GM12878 (cell line): ENCODE measurements at regions not wholly inside any gene's neighbourhood (a gene's known extent, or its start where the extent isn't known, plus 50 kb on each side); places are given as distances from the start of the nearest gene placed in this dataset.

ENCODE experiments used
- ATAC-seq: fragments of 200-7000 bp; cut with Tn5 transposase; 3 replicates; pipeline ENCODE4 v1.9.1; 2020; ENCODE audit warnings: mild to moderate bottlenecking, moderate library complexity
- BruUV-seq: library from RNA; stranded (reverse); fragments of 400-500 nt; replicated peaks from 2 replicates; lab custom pipeline; 2021; lab: Mats Ljungman, UMichigan
- CTCF ChIA-PET: fragments of 300-600 bp; sonication (Branson Sonifier 250); formaldehyde crosslinking; extraction: SDS; loops from one replicate; lab custom pipeline; 2021; ENCODE audit warnings: inconsistent platforms; lab: Yijun Ruan, JAX
- POLR2A ChIA-PET: fragments of 350-600 bp; formaldehyde crosslinking; extraction: SDS; loops from one replicate; lab custom pipeline; 2021; ENCODE audit warnings: inconsistent platforms; lab: Charles Lee
- RAD21 ChIA-PET: fragments of 300-600 bp; sonication (Branson Sonifier 250); formaldehyde crosslinking; loops from one replicate; lab custom pipeline; 2023; ENCODE audit warnings: antibody characterized with exemption; ENCODE audit not compliant: unreplicated experiment; lab: Charles Lee
- SMC1A ChIA-PET: fragments of 300-600 bp; sonication (Branson Sonifier 250); formaldehyde crosslinking; loops from one replicate; lab custom pipeline; 2023; ENCODE audit not compliant: unreplicated experiment, uncharacterized antibody; lab: Charles Lee
- DNase-seq: peaks from one replicate; pipeline ENCODE4 v3.0.0-alpha.2; 2011; ENCODE audit warnings: low read depth, low spot score
- FAIRE-seq: peaks from 3 replicates; lab custom pipeline; 2011; peaks lifted over from hg19 to GRCh38; lab: Jason Lieb, UNC
- H2AFZ ChIP-seq: 2 replicates; pipeline ENCODE4 v1.6.0; 2011; ENCODE audit warnings: low read depth, low read length, control low read depth; ENCODE audit not compliant: control insufficient read depth
- H3K27ac ChIP-seq: 2 replicates; pipeline ENCODE4 v1.5.1; 2011; ENCODE audit warnings: control low read depth; ENCODE audit not compliant: control insufficient read depth, insufficient read depth
- H3K27me3 ChIP-seq, 2 experiments: replicated peaks in 1 of 2; 2 replicates each; pipeline versions ENCODE4 v1.6.0 to v1.6.1; 2011; ENCODE audit warnings: low read length in 1 of 2; ENCODE audit not compliant: control insufficient read depth in 2 of 2, insufficient read depth in 2 of 2
- H3K36me3 ChIP-seq, 2 experiments: 2 replicates each; pipeline ENCODE4 v1.5.1; 2011; ENCODE audit warnings: low read length in 1 of 2; ENCODE audit not compliant: control insufficient read depth in 2 of 2, insufficient read depth in 2 of 2
- H3K4me1 ChIP-seq: 2 replicates; pipeline ENCODE4 v1.6.1; 2011; ENCODE audit warnings: mild to moderate bottlenecking, low read length, moderate library complexity, mixed read lengths; ENCODE audit not compliant: control insufficient read depth, insufficient read depth
- H3K4me2 ChIP-seq: 2 replicates; pipeline ENCODE4 v1.6.0; 2011; ENCODE audit warnings: control low read depth; ENCODE audit not compliant: control insufficient read depth, insufficient read depth
- H3K4me3 ChIP-seq: fragments of 200-600 bp; sonication (generic); 2 replicates; pipeline ENCODE4 v1.5.1; 2016
- H3K79me2 ChIP-seq: 2 replicates; pipeline ENCODE4 v1.6.0; 2011; ENCODE audit warnings: low read length; ENCODE audit not compliant: control insufficient read depth, insufficient read depth
- H3K9ac ChIP-seq: 2 replicates; pipeline ENCODE4 v1.8.0; 2011; ENCODE audit warnings: low read length, control low read depth, mixed read lengths; ENCODE audit not compliant: control insufficient read depth, insufficient read depth
- H3K9me3 ChIP-seq: replicated peaks from 3 replicates; pipeline ENCODE4 v1.5.1; 2011; ENCODE audit warnings: mild to moderate bottlenecking, low read length; ENCODE audit not compliant: control insufficient read depth, insufficient read depth
- H4K20me1 ChIP-seq: 2 replicates; pipeline ENCODE4 v1.6.0; 2011; ENCODE audit not compliant: control insufficient read depth, insufficient read depth
- ATF7 ChIP-seq: fragments of 450-650 bp; IDR thresholded peaks from 2 replicates; pipeline ENCODE4 v1.6.1; 2016; ENCODE audit warnings: low read depth, mild to moderate bottlenecking
- BMI1 ChIP-seq: fragments of 450-650 bp; IDR thresholded peaks from 2 replicates; pipeline ENCODE4 v1.6.1; 2016; ENCODE audit warnings: mild to moderate bottlenecking, moderate library complexity, borderline replicate concordance
- CREB1 ChIP-seq: IDR thresholded peaks from 2 replicates; pipeline ENCODE4 v1.6.1; 2012; ENCODE audit warnings: low read depth, mild to moderate bottlenecking, inconsistent platforms
- EP300 ChIP-seq, 2 experiments: fragments of 150-350 bp in 1 of 2; IDR thresholded peaks; 2 replicates each; pipeline ENCODE4 v1.6.1; 2011 to 2012; ENCODE audit warnings: low read depth in 2 of 2, low read length in 2 of 2, borderline replicate concordance in 1 of 2, improper control_type of control experiment in 1 of 2, inconsistent platforms in 1 of 2; ENCODE audit not compliant: control insufficient read depth in 1 of 2
- FOXK2 ChIP-seq: fragments of 450-650 bp; IDR thresholded peaks from 2 replicates; pipeline ENCODE4 v1.6.1; 2017; ENCODE audit warnings: mild to moderate bottlenecking, moderate library complexity
- IKZF2 ChIP-seq, 2 experiments: fragments of 450-650 bp; IDR thresholded peaks; 2 replicates each; pipeline ENCODE4 v1.6.1; 2017; ENCODE audit warnings: mild to moderate bottlenecking in 2 of 2, moderate library complexity in 2 of 2
- JUNB ChIP-seq: IDR thresholded peaks from 2 replicates; pipeline ENCODE4 v1.6.1; 2016; ENCODE audit warnings: antibody characterized with exemption, mild to moderate bottlenecking
- MYC ChIP-seq: IDR thresholded peaks from 2 replicates; pipeline ENCODE4 v1.6.1; 2011; ENCODE audit warnings: mild to moderate bottlenecking, low read length, moderate library complexity, inconsistent platforms; ENCODE audit not compliant: insufficient read depth, insufficient replicate concordance, insufficient read length, severe bottlenecking
- NFXL1 ChIP-seq: fragments of 450-650 bp; IDR thresholded peaks from 2 replicates; pipeline ENCODE4 v1.6.1; 2017; ENCODE audit warnings: antibody characterized with exemption, mild to moderate bottlenecking, borderline replicate concordance
- RAD51 ChIP-seq: fragments of 450-650 bp; IDR thresholded peaks from 2 replicates; pipeline ENCODE4 v1.6.1; 2016; ENCODE audit warnings: moderate library complexity, mild to moderate bottlenecking, inconsistent platforms
- REST ChIP-seq: IDR thresholded peaks from 2 replicates; pipeline ENCODE4 v1.6.1; 2012; ENCODE audit warnings: mild to moderate bottlenecking, low read depth, low read length
- SMAD1 ChIP-seq: fragments of 450-650 bp; IDR thresholded peaks from 2 replicates; pipeline ENCODE4 v1.6.1; 2018; ENCODE audit warnings: mild to moderate bottlenecking, low read depth; ENCODE audit not compliant: partially characterized antibody
- ZNF24 ChIP-seq: fragments of 450-650 bp; IDR thresholded peaks from 2 replicates; pipeline ENCODE4 v1.6.1; 2017; ENCODE audit warnings: antibody characterized with exemption, mild to moderate bottlenecking
- WGBS: methylation state at CpG from one replicate; pipeline ENCODE4 v1.1.6; 2016; ENCODE audit warnings: low lambda C conversion rate; ENCODE audit not compliant: insufficient replicate concordance, insufficient coverage; ENCODE audit errors: missing lambda C conversion rate; 5-methylcytosine and 5-hydroxymethylcytosine counted together
- in situ Hi-C: fragments of 300-500 bp; cut with MboI; formaldehyde crosslinking; loops from 9 replicates; pipeline ENCODE4 v1.14.3; 2018; ENCODE audit warnings: mixed read lengths
- intact Hi-C: fragments of 100-400 bp; cut with micrococcal nuclease; formaldehyde crosslinking; loops from one replicate; pipeline ENCODE4 v1.14.2; 2022; ENCODE audit not compliant: unreplicated experiment
- TF ChIP-seq, protein P1 (sequence below): IDR thresholded peaks from 2 replicates; pipeline ENCODE4 v1.6.1; 2012; ENCODE audit warnings: improper control_type of control experiment, low read depth, low read length; ENCODE audit not compliant: insufficient replicate concordance

DNA sequence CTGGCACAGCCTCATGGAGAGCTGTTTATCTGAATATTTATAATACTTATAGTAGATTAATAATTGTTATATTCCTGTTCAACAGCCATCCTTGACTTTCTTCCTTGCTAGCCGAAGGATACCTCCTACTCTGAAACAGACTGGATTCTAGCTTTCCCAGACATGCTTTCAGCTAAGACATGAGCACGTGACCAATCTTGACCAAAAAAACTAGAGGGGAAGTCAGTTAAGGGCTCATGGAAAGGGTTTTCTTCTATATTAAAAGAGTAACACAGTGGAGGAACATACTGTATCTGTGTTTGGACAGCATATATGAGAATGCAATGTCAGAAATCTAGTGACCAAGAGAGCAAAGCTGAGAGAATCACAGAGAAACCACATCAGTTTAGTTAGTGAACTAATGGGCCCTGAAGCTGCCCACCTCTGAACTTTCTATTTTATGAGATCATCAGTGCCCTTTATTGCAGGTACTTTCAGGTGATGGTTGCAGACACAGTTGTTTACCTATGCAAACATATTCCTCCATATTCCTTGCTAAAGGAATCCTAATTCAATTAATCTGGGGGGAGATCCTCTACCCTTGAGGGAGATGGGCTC, 140.4 kb upstream of the SLC24A3 start:
- ChIA-PET CTCF (interaction anchor here (0.5 to 2.5 kb wide), 11 partner anchors 11 to 589 kb away, joined by 3 to 11 read pairs (median 4); no protein-coding TSS in a partner anchor), POLR2A (interaction anchor here (0.5 to 1.5 kb wide), 2 partner anchors 343 to 1670 kb away, joined by 3 to 4 read pairs; no protein-coding TSS in a partner anchor), RAD21 (interaction anchor here (0.6 to 3.4 kb wide), 14 partner anchors 10 to 830 kb away, joined by 3 to 11 read pairs (median 3); partner anchors contain the start of gene SEC23B), SMC1A (interaction anchor here (1.0 to 4.0 kb wide), 17 partner anchors 10 to 660 kb away, joined by 3 to 21 read pairs (median 4); no protein-coding TSS in a partner anchor)
- Histone ChIP-seq H3K4me2 (no peak overlapping the region), H3K36me3 (no peaks in the 10 kb centered on the region), H3K79me2 (no peaks in the 10 kb centered on the region), H3K4me3 (no peak overlapping the region), H3K4me1 (peaks cover 39% of the 10 kb centered on the region), H4K20me1 (no peaks in the 10 kb centered on the region), H2AFZ (no peak overlapping the region), H3K9me3 (no peaks in the 10 kb centered on the region; the same call in 2 of the 3 replicates), H3K27me3 (no peaks in the 10 kb centered on the region), H3K9ac (no peak overlapping the region), H3K27ac (0 out of 2 replicates have a peak overlapping the region, but pooled peaks have one; percentile 54)
- DNase-seq (no peak), FAIRE-seq (no peak), ATAC-seq (peak; percentile 61)
- BruUV-seq: no TSS peak
- in situ Hi-C loops (loop anchor here (10.0 to 25.0 kb wide), 2 partner anchors 437 to 660 kb away; no protein-coding TSS in a partner anchor), intact Hi-C loops (loop anchor here (5.0 to 10.0 kb wide), 3 partner anchors 113 to 660 kb away; no protein-coding TSS in a partner anchor)
- 30% methylated on average over 2 of the region's 2 CpGs for WGBS
- TF ChIP-seq ATF7: peak; percentile 62; the same call in 1 of the 2 replicates
- TF ChIP-seq SMAD1: no peak
- no peak for TF ChIP-seq REST
- TF ChIP-seq FOXK2: peak; percentile 27; the same call in 1 of the 2 replicates
- peak; percentile 6; a peak in 2 of 4 replicates for TF ChIP-seq IKZF2 (IDR thresholded peaks at IDR 0.05)
- TF ChIP-seq, protein P1, sequence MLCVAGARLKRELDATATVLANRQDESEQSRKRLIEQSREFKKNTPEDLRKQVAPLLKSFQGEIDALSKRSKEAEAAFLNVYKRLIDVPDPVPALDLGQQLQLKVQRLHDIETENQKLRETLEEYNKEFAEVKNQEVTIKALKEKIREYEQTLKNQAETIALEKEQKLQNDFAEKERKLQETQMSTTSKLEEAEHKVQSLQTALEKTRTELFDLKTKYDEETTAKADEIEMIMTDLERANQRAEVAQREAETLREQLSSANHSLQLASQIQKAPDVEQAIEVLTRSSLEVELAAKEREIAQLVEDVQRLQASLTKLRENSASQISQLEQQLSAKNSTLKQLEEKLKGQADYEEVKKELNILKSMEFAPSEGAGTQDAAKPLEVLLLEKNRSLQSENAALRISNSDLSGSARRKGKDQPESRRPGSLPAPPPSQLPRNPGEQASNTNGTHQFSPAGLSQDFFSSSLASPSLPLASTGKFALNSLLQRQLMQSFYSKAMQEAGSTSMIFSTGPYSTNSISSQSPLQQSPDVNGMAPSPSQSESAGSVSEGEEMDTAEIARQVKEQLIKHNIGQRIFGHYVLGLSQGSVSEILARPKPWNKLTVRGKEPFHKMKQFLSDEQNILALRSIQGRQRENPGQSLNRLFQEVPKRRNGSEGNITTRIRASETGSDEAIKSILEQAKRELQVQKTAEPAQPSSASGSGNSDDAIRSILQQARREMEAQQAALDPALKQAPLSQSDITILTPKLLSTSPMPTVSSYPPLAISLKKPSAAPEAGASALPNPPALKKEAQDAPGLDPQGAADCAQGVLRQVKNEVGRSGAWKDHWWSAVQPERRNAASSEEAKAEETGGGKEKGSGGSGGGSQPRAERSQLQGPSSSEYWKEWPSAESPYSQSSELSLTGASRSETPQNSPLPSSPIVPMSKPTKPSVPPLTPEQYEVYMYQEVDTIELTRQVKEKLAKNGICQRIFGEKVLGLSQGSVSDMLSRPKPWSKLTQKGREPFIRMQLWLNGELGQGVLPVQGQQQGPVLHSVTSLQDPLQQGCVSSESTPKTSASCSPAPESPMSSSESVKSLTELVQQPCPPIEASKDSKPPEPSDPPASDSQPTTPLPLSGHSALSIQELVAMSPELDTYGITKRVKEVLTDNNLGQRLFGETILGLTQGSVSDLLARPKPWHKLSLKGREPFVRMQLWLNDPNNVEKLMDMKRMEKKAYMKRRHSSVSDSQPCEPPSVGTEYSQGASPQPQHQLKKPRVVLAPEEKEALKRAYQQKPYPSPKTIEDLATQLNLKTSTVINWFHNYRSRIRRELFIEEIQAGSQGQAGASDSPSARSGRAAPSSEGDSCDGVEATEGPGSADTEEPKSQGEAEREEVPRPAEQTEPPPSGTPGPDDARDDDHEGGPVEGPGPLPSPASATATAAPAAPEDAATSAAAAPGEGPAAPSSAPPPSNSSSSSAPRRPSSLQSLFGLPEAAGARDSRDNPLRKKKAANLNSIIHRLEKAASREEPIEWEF: no peak
- peak in 1 of 2 experiments; percentile 32; a peak in 2 of 4 replicates for TF ChIP-seq EP300 (IDR thresholded peaks at IDR 0.05; ENCODE audit: borderline replicate concordance in 1 of 2, control insufficient read depth in 1 of 2, low read depth in 2 of 2, low read length in 2 of 2)
- 0 out of 2 replicates have a peak, but pooled peaks have one; percentile 23 for TF ChIP-seq JUNB
- TF ChIP-seq NFXL1: no peak
- no peak for TF ChIP-seq MYC
- peak; percentile 14; the same call in 1 of the 2 replicates for TF ChIP-seq BMI1
- TF ChIP-seq RAD51: peak; percentile 76
- TF ChIP-seq CREB1: 0 out of 2 replicates have a peak, but pooled peaks have one; percentile 21
- no peak for TF ChIP-seq ZNF24
